NCI-H1105 treated with DMSO at 0.1 percent for 48 hours (cell line): ENCODE measurements at regions not wholly inside any gene's neighbourhood (a gene's known extent, or its start where the extent isn't known, plus 50 kb on each side); places are given as distances from the start of the nearest gene placed in this dataset.

Source experiments
- DNase-seq: peaks from one replicate; lab custom pipeline; 2025; lab: John Stamatoyannopoulos, UW

DNA sequence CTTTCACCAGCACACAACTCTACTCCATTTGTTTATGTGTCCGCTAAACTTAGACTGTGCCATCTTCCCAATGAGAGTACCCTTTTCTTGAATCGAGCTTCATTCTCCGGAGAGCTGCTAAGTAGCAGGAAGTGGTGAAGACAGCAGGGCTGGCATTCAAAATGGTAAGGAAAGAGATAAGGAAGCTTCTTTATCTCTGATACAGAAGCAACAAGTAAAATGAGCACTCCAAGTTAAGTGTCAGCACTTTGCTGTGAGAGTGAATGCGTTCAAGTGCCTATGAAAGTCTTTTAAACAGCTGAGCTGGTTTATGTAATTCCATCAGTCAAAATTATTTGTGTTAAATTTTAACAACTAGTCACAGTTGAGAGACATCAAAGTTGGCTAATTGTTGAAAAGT is 386.8 kb upstream of the PTPRD start:
- no peak for DNase-seq

GRCh38 chr9:11001546-11001945 is 388.7 kb upstream of the PTPRD start:
- DNase-seq, result no peak

- no peak for DNase-seq
These were observed 389.9 kb upstream of the PTPRD start for GRCh38 chr9:11002705-11003104.

GRCh38 chr9:11003836-11004235 is 391.0 kb upstream of the PTPRD start:
- no peak for DNase-seq

- no peak for DNase-seq
These were observed 398.9 kb upstream of the PTPRD start for GRCh38 chr9:11011696-11012095.

DNA sequence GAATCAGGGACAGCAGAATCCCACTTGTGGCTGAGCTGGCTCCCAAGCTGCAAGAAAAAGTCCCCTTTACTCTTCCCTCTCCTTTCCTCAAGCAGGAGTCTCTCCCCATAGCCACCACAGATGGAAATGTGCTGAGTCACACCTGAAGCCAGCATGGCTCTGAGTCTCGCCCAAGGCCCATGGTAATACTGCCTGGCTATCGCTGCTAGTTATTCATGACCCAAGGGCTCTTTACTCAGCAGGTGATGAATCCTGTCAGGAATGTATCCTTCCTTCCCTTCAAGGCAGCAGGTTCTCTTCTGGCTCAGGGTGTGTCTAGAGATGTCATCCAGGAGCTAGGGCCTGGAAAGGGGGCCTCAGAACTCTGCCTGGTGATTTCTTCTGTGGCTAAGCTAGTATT is 403.3 kb upstream of the PTPRD start:
- DNase-seq, result no peak

GRCh38 chr9:11023201-11023600 is 410.4 kb upstream of the PTPRD start:
- DNase-seq, result no peak

- DNase-seq, result no peak
These were observed 413.0 kb upstream of the PTPRD start for GRCh38 chr9:11025775-11026174.

- no peak for DNase-seq
These were observed 425.6 kb upstream of the PTPRD start for GRCh38 chr9:11038366-11038765.

DNA sequence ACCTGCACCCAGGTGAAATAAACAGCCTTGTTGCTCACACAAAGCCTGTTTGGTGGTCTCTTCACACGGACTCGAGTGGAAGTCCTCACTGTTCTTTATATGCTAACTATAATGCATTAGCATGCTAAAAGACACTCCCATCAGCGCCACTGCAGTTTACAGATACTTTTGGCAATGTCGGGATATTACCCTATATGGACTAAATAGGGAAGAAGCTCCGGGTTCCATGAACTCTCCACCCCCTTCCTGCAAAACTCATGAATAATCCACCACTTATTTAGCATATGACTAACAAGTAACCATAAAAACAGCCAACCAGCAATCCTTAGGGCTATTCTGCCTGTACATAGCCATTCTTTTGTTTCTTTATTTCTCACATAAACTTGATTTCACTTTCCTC is 426.2 kb upstream of the PTPRD start:
- no peak for DNase-seq

- DNase-seq, result no peak
These were observed 432.8 kb upstream of the PTPRD start for GRCh38 chr9:11045589-11045988.

DNA sequence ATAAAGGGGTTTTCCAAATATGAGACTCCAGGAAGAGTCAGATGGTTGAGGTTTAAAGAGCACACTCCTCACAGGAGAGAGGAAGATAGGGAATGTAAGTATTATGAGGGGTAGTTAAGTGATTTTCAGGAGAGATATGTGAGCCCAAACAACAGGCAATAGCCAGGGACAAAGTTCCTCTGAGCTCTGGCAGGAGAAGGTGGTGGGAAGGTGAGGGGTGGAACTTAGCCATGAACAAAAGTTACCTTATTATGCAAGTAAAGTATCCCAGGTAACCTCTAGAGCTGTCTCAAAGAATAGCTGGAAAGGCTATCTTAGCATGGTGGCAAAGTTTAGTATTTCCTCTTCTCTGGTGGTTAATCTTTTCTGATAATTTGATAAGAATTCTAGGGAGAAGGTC is 450.5 kb upstream of the PTPRD start:
- DNase-seq, result no peak

DNA sequence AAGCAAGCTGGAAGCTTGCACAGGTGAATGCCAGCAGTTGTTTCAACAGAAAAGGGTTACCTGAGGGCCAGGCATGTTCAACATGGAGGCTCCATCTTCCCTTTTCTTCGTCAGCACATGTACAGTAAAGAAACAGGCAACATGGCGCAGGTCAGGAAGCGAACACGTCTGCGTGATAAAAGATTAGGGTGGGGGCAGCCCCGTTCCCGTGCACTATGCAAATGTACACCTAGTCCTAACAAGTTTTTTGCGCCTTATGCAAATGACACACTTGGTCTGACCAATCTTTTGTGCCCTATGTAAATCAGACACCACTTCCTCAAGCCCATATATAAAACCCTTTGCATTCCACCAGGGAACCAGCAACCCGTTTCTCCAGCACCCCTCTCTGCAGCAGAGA is 452.1 kb upstream of the PTPRD start:
- no peak for DNase-seq

DNA sequence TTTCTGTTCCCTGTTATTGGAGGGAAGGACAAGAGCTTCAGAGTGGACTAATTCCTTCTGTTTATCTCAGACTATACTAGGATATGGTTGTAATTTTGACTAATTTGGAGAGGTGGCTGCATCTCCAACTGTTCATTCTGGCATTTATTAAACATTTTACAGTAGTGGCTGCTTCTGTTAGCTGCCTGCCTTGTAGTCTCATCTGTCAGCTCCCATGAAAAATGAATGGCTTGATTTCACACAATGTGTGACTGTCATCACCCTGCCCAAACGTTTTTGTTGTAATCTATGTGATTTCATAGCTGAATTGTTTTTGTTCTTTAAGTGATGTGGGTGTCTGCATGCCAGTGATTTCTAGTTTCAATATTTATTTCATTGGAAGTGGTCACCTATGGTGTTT is 459.4 kb upstream of the PTPRD start:
- DNase-seq, result no peak

GRCh38 chr9:11086561-11086960 is 473.8 kb upstream of the PTPRD start:
- DNase-seq, result no peak

DNA sequence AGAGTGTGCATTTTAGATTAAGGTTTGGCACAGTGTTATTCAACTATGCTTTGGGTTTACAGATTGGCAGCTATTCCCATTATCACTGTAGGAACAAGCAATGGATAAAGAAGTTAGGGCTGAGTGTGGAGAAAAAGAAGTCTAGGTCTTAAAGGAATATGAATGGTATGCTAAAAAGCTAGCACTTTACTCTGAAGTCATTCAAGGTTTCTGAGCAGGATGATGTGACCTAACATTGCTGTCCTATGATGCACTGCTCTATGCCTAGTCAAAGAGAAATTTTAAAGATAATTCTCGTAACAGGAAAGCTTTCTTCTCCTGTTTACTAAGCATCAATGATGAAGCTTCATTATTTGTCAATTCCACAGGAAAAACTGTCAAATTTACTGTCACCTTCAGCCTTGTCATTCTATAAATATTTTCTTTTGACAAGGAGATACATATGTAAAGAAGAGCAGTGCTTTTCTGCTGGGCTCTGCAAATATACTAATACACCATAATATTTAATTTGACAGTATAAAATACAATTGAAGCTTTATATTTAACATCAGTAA is 476.1 kb upstream of the PTPRD start:
- no peak for DNase-seq

GRCh38 chr9:11092974-11093373 is 480.2 kb upstream of the PTPRD start:
- no peak for DNase-seq

DNA sequence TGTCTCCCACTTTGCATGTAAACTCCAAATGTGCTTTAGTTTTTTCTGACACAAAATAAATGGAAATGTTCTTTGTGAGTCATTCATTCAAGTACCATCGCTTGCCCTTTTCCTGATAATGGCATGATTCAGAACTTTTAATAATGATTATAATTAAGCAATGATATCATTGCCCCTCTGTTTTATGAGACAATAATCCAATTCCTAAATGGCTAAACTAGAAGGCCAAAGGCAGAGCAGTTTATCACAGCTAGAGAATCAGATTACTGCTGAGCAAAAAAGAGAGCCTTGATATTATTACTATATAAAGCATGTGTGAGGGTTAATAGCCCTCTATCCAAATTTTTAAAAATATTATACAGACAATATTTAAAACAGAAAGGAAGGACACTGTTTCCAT is 484.2 kb upstream of the PTPRD start:
- no peak for DNase-seq

- peak; percentile 72 for DNase-seq
These were observed 490.7 kb upstream of the PTPRD start for GRCh38 chr9:11103525-11103924.

DNA sequence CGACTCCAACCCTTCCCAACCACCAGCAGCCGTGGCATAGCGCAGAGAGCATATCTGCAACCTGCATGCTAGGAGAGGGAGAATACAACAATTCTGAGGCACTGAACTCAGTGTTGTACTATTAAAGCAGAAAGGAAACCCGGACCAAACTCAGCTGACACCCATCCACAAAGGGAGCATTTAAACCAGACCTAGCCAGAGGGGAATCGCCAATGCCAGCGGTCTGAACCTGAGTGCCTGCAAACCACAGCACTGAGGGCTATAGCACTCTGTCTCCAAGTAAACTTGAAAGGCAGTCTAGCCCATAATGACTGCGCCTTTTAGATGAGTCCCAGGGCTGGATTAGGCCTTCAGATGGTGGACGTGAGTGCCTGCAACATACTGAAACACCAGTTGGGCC is 494.4 kb upstream of the PTPRD start:
- DNase-seq, result no peak

DNA sequence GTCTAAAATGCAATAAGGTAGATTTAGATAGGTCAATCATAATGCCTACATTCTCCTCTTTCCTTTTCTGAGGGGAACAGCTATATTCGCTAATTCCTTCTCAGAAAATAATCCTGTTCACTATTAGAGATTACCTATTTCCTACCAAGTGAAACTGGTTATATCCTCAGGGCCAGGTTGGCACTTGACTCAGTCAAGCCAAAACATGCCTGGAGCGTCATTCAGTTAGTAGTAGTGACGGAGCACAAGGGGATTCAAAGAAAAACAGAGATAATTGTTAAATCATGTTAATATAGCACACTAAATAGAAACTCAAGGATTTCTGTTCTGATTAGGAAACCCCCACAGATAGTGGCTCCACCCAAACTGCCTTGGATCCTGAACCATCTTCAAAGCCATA is 515.4 kb upstream of the PTPRD start:
- peak; percentile 63 for DNase-seq

- no peak for DNase-seq
These were observed 523.0 kb upstream of the PTPRD start for GRCh38 chr9:11135851-11136250.

DNA sequence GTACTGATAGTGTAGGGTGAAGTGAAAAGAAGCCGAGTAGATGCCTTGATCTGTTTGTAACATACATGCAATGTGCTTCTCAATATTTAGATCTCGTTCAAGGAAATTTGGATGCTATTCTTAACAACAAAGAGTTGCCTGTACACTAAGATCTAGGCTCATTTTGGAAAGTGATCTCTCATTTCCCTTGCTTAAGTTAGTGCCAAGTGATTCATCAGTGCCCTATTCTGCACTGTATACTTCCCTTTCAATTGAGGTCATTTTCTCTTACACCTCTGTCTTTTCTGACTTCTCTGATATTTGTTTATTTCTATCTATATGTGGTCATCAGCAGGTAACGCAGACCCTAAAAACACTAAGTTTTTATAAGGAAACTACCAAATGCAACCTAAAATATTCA is 528.6 kb upstream of the PTPRD start:
- no peak for DNase-seq

DNA sequence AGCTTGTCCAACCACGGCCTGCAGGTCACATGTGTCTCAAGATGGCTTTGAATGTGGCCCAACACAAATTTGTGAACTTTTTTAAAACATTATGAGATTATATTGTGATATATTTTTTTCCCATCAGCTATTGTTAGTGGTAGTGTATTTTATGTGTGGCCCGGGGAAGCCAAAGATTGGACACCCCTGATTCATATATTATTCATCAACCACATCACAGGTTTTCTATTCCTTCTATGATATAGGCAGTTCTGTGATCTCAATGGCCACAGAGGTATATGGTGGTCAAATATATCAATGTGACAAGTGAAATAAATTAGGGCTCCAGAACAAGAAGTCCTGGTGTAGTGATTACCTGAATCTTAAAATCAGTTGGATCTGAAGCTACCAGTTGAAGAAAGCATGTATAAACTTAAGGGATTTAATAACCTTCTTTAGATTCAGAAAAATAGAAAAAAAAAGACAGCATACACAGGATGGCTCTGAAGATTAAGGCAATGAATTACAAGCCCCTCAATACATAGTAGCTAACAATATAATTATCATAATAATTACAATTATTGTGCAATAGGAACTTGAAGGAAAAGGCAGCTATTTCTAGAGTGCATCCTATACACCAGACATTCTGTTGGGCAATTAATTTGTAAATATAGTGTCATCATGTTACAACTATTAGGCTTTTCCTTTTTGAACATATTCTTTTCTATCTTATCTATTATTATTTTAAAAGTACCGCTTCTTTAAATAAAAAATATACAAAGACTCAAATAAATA is 530.4 kb upstream of the PTPRD start:
- peak; percentile 5 for DNase-seq
